ENCODE measurements at regions not wholly inside any gene's neighbourhood (a gene's known extent, or its start where the extent isn't known, plus 50 kb on each side); places are given as distances from the start of the nearest gene placed in this dataset.

- TF ChIP-seq POLR2A (IDR thresholded peaks at IDR 0.05): no peak
- TF ChIP-seq, protein P1, sequence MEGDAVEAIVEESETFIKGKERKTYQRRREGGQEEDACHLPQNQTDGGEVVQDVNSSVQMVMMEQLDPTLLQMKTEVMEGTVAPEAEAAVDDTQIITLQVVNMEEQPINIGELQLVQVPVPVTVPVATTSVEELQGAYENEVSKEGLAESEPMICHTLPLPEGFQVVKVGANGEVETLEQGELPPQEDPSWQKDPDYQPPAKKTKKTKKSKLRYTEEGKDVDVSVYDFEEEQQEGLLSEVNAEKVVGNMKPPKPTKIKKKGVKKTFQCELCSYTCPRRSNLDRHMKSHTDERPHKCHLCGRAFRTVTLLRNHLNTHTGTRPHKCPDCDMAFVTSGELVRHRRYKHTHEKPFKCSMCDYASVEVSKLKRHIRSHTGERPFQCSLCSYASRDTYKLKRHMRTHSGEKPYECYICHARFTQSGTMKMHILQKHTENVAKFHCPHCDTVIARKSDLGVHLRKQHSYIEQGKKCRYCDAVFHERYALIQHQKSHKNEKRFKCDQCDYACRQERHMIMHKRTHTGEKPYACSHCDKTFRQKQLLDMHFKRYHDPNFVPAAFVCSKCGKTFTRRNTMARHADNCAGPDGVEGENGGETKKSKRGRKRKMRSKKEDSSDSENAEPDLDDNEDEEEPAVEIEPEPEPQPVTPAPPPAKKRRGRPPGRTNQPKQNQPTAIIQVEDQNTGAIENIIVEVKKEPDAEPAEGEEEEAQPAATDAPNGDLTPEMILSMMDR (IDR thresholded peaks at IDR 0.05): no peak
These were observed 280.0 kb upstream of the LRRN1 start for GRCh38 chr3:3519266-3519665.

Data from uterus (tissue), 2 donors.